NCI-H2107 (cell line): ENCODE measurements at regions not wholly inside any gene's neighbourhood (a gene's known extent, or its start where the extent isn't known, plus 50 kb on each side); places are given as distances from the start of the nearest gene placed in this dataset.
"Not testable (repeated sequence)": the region's sequence is repeated elsewhere in the genome, so short reads cannot be mapped to it uniquely, and the experiment has no call there.

Source experiments
- DNase-seq: peaks from one replicate; lab custom pipeline; 2025; lab: John Stamatoyannopoulos, UW

- DNase-seq = no peak
These were observed 1165.3 kb downstream of the TAF11L14 start for GRCh38 chr5:18799482-18800128.

DNA sequence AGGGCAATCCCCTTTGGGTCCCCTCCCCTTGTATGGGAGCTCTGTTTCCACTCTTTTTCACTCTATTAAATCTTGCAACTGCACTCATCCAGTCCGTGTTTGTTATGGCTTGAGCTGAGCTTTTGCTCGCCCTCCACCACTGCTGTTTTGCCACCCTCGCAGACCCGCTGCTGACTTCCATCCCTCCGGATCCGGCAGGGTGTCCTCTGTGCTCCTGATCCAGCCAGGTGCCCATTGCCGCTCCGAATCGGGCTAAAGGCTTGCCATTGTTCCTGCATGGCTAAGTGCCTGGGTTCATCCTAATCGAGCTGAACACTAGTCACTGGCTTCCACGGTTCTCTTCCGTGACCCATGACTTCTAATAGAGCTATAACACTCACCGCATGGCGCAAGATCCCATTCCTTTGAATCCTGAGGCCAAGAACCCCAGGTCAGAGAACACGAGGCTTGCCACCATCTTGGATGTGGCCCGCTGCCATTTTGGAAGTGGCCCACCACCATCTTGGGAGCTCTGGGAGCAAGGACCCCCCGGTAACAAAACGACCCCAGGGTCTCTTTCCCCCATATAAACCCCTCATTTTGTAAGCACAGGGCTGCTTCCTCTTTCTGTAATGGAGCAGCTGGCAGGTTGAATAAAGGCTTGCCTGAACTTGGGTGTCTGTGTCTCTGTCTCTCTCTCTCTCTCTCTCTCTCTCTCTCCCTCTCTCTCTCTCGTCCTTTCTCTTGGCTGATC, 1166.2 kb downstream of the TAF11L14 start:
- DNase-seq = no peak

DNA sequence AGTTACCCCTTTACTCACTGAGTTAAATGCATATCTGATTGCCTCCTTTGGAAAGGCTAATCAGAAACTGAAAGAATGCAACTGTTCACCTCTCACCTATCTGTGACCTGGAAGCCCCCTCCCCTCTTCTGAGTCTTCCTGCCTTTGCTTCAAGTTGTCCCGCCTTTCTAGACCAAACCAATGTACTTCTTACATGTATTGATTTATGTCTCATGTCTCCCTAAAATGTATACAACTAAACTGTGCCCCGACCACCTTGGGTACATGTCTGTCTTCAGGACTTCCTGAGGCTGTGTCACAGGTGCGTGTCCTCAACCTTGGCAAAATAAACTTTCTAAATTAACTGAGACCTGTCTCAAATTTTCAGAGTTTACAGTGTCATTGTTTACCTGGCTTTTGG, 1167.2 kb downstream of the TAF11L14 start:
- DNase-seq = not testable (repeated sequence)

GRCh38 chr5:18802336-18802735, 1168.1 kb downstream of the TAF11L14 start:
- DNase-seq = no peak

- no peak for DNase-seq
These were observed 1171.1 kb downstream of the TAF11L14 start for GRCh38 chr5:18805376-18805775.

GRCh38 chr5:18807256-18808149, 1173.2 kb downstream of the TAF11L14 start:
- no peak for DNase-seq

GRCh38 chr5:18811661-18812060, 1176.3 kb downstream of the CDH18 start:
- DNase-seq = no peak

GRCh38 chr5:18828351-18828750, 1159.6 kb downstream of the CDH18 start:
- no peak for DNase-seq

DNA sequence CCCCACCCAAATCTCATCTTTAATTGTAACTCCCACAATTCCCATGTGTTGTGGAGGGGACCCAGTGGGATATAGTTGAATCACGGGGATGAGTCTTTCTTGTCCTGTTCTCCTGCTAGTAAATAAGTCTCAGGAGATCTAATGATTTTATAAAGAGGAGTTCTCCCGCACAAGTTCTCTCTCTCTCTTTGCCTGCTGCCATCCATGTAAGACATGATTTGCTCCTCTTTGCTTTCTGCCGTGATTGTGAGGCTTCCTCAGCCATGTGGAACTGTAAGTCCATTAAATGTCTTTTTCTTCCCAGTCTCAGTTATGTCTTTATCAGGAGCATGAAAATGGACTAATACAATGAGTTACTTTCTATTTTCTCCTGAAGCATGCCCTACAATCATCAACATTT, 1158.5 kb downstream of the CDH18 start:
- no peak for DNase-seq

DNA sequence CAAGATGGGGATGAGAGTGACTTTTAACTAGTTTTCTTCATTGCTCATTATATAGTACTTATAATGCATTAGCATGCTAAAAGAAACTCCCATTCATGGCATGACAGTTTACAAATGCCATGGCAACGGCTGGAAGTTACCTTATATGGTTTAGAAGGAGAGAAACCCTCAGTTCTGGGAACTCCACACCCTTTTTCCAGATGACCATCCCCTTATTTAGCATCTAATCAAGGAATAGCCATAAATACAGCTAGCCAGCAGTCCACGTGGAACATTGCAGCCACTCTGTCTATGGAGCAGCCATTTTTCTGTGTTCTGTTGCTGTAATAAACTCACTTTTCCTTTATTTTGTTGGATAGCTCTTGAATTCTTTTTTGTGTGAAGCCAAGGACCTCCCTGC, 1137.8 kb downstream of the CDH18 start:
- DNase-seq = no peak

- DNase-seq = no peak
These were observed 1115.0 kb downstream of the CDH18 start for GRCh38 chr5:18872978-18873377.

DNA sequence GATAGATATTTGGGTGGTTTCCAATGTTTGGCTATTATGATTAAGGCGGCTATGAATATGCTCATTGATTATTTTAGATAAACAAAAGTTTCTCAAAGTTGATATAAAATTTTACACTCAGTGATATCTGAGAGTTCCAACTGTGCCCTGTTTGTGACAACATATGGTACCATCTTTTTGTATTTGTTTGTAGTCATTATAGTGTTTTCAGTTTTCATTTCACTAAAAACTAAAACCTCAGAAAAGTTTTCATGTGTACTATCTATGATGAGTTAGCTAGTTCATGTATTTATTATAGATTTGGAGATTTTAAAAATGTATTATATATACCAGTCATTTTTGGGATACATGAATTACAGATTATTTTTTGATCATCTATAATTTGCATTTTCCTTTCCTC, 1111.4 kb downstream of the CDH18 start:
- DNase-seq = no peak

DNA sequence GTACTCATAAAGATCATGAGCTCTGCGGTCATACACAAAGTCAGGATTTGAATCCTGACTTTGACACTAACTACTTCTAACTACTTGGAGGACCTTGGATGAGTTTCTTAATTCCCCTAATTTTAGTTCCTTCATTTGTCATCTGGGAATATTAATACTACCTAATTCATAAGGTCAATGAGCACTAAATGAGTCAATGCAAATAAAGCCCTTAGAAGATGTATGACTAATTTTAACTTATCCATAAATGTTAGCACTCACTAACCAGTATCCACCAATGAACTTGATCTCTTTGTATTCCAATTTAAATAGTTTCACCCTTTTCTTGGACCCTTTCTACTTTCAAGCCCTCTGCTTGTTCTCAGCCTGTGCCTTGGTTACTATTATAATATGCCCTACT, 1106.4 kb downstream of the CDH18 start:
- DNase-seq = no peak

DNA sequence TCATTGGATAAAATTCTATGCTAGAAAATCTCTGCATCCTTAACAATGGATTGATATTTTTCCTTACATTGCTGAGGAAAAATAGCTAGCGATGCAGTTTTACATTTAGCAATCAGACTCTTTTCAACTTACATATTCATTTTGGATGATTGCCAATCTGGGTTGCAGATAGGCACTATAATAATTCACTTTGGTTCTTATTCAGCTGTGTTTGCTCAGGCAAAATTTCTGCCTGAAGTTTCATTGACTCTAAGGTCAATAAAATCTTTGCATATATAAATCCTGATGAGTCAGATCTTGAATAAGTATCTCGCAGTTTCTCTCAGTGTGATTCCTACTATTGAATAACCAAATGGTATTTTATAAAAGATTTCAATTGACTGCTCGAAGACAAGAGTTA, 1105.8 kb downstream of the CDH18 start:
- DNase-seq = no peak

GRCh38 chr5:18888821-18889220, 1099.2 kb downstream of the CDH18 start:
- DNase-seq = no peak

GRCh38 chr5:18900644-18901043, 1087.4 kb downstream of the CDH18 start:
- DNase-seq = no peak

- no peak for DNase-seq
These were observed 1067.0 kb downstream of the CDH18 start for GRCh38 chr5:18920966-18921365.

GRCh38 chr5:18932081-18932480, 1055.9 kb downstream of the CDH18 start:
- DNase-seq = no peak

DNA sequence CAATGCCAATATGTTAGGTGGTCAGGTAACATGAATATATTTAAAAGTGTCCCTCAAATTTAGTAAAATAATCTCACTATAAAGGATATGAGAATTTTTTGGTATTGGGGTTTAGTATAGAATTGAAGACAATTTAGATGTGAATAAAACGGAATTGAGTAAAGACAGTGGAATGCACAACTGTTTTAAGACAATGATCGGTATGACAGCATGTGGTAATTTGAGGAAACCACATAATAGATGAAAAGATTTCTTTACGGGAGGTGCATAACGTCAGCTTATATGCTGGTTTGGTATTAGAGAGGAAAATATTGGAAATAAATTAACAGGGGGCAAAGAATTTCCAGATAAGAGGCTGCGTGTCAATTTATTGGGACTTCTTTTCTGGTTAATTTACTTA, 1043.2 kb downstream of the CDH18 start:
- no peak for DNase-seq

- DNase-seq = no peak
These were observed 1033.8 kb downstream of the CDH18 start for GRCh38 chr5:18954239-18954638.

DNA sequence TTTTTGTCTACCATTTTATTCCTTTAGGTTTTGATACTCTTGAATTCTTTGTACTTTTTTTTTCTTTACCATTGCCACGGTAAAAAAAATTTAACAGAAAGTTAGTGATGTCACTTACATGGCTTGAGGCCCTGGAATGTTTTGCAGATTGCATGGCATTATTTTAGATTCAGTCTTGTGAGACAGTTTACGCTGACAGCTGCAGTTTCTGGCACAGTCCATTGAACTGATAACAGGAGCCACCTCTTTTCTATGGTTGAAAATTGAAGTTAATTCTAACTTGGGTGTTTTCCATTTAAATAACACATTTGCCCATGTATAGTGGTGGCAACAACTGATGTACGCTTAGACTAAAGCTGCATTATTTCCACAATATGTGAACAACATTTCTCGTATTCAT, 1028.5 kb downstream of the CDH18 start:
- DNase-seq = no peak

- DNase-seq = no peak
These were observed 1026.8 kb downstream of the CDH18 start for GRCh38 chr5:18961234-18961633.

DNA sequence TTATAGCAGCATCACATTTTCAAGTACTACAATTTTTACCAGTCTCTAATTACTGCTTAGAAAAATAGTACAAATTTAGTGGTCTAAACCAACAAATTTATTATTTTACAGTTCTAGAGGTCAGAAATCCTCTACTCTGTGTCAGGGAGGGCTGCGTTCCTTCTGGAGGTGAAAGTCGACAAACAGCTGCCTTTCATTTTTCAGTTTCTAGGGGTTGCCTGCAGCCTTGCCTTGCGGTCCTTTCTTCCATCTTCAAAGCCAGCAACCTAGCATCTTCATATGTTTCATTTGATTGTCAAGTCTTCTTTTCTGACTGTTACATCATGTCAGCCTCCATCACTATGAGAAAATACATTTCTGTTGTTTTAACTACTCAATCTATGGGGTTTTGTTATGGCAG, 1022.1 kb downstream of the CDH18 start:
- DNase-seq = no peak
